Transverse colon (tissue), 4 donors: ENCODE measurements at regions not wholly inside any gene's neighbourhood (a gene's known extent, or its start where the extent isn't known, plus 50 kb on each side); places are given as distances from the start of the nearest gene placed in this dataset.

Experiments
- DNase-seq: peaks from one replicate; pipeline ENCODE4 v3.0.0-alpha.2; 2019
- H3K27ac ChIP-seq, 4 donors: fragments of 200-600 bp; sonication (generic); 2 replicates each; pipeline ENCODE4 v1.5.1; 2016 to 2018; ENCODE audit warnings: inconsistent platforms in 4 of 4
- H3K27me3 ChIP-seq: fragments of 200-600 bp; sonication (generic); 2 replicates; pipeline ENCODE4 v1.5.1; 2017; ENCODE audit warnings: inconsistent platforms
- H3K36me3 ChIP-seq, 4 donors: fragments of 200-600 bp; sonication (generic); 2 replicates each; pipeline ENCODE4 v1.5.1; 2017 to 2019; ENCODE audit warnings: inconsistent platforms in 4 of 4
- H3K4me1 ChIP-seq, 4 donors: fragments of 200-600 bp; sonication (generic); 2 replicates each; pipeline ENCODE4 v1.5.1; 2017 to 2020; ENCODE audit warnings: inconsistent platforms in 4 of 4
- H3K4me3 ChIP-seq, 4 donors: fragments of 200-600 bp; sonication (generic); 1 replicate in 1 of 4; 2 replicates in 3 of 4; pipeline versions ENCODE4 v1.5.1 to v1.6.1; 2017 to 2019; ENCODE audit warnings: inconsistent platforms in 4 of 4
- H3K9me3 ChIP-seq, 2 donors: fragments of 200-600 bp; sonication (generic); 2 replicates each; pipeline ENCODE4 v1.5.1; 2017 to 2019; ENCODE audit warnings: inconsistent platforms in 2 of 2
- EP300 ChIP-seq: sonication (generic); formaldehyde crosslinking; IDR thresholded peaks from one replicate; pipeline ENCODE4 v1.6.1; 2017; ENCODE audit warnings: antibody characterized with exemption, low read depth
- POLR2A ChIP-seq: fragments of 450-650 bp; IDR thresholded peaks from one replicate; pipeline ENCODE4 v1.6.1; 2016; ENCODE audit warnings: antibody characterized with exemption, mild to moderate bottlenecking, moderate library complexity
- POLR2AphosphoS5 ChIP-seq, 3 donors: sonication (generic); formaldehyde crosslinking; IDR thresholded peaks; one replicate each; pipeline ENCODE4 v1.6.1; 2016; ENCODE audit warnings: antibody characterized with exemption in 3 of 3
- WGBS, 2 donors: methylation state at CpG; one replicate each; pipeline ENCODE4 v1.1.5; 2018; ENCODE audit warnings: low coverage in 1 of 2; 5-methylcytosine and 5-hydroxymethylcytosine counted together
- in situ Hi-C, 4 donors: fragments of 200-750 bp; cut with MboI; loops; one replicate each; pipeline versions ENCODE4 v1.15.0 to v1.15.1; 2017; ENCODE audit warnings: low sequenced_read_pairs in 3 of 4, low pct_ligation_motif_present in 1 of 4, low pct_unique_long_range_greater_than_20kb in 1 of 4
- intact Hi-C: fragments of 100-400 bp; cut with DNase I; formaldehyde crosslinking; loops from one replicate; pipeline ENCODE4 v1.15.1; 2023; ENCODE audit warnings: low total_unique reads
- TF ChIP-seq, protein P1 (sequence below), 5 experiments: fragments of 200-600 bp in 3 of 5; fragments of 450-650 bp in 2 of 5; sonication (generic) in 3 of 5; IDR thresholded peaks; 1 replicate in 2 of 5; 2 replicates in 3 of 5; pipeline ENCODE4 v1.5.1; 2016 to 2017; ENCODE audit warnings: antibody characterized with exemption in 5 of 5, inconsistent platforms in 3 of 5, mild to moderate bottlenecking in 2 of 5, moderate library complexity in 1 of 5

DNA sequence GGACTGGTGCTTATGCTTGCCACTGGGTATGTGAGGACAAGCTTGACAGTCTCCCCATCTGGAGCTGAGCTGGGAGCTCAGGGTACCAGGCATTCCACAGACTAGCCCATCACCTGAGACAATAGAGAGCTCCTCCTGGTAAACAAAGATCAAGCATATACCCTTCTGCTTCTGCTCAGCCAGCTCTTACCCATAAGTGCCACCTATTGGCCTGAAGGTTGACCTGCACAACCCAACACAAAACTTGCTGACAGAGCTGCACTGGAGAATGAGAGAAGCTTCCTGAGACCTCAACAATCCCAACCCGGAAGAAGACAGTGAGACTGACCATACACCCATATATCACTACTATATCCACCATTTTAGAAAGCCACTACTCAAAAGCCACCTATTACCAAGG is 1049.2 kb upstream of the INTU start:
- Histone ChIP-seq H3K4me3 (no peak overlapping the region), H3K4me1 (no peaks in the 10 kb centered on the region), H3K9me3 (no peaks in the 10 kb centered on the region), H3K27me3 (no peaks in the 10 kb centered on the region), H3K27ac (no peak overlapping the region), H3K36me3 (no peaks in the 10 kb centered on the region)
- in situ Hi-C loops (no loop called here), intact Hi-C loops (no loop called here)
- 68% methylated on average over 1 of the region's 1 CpG; no CpG with 5 or more reads in 1 of the 2 donors for WGBS, 2 donors
- DNase-seq, result no peak
- TF ChIP-seq POLR2AphosphoS5 (IDR thresholded peaks at IDR 0.05) (no peak), EP300 (no peak), POLR2A (no peak)
- TF ChIP-seq, protein P1, sequence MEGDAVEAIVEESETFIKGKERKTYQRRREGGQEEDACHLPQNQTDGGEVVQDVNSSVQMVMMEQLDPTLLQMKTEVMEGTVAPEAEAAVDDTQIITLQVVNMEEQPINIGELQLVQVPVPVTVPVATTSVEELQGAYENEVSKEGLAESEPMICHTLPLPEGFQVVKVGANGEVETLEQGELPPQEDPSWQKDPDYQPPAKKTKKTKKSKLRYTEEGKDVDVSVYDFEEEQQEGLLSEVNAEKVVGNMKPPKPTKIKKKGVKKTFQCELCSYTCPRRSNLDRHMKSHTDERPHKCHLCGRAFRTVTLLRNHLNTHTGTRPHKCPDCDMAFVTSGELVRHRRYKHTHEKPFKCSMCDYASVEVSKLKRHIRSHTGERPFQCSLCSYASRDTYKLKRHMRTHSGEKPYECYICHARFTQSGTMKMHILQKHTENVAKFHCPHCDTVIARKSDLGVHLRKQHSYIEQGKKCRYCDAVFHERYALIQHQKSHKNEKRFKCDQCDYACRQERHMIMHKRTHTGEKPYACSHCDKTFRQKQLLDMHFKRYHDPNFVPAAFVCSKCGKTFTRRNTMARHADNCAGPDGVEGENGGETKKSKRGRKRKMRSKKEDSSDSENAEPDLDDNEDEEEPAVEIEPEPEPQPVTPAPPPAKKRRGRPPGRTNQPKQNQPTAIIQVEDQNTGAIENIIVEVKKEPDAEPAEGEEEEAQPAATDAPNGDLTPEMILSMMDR (IDR thresholded peaks at IDR 0.05), result no peak

DNA sequence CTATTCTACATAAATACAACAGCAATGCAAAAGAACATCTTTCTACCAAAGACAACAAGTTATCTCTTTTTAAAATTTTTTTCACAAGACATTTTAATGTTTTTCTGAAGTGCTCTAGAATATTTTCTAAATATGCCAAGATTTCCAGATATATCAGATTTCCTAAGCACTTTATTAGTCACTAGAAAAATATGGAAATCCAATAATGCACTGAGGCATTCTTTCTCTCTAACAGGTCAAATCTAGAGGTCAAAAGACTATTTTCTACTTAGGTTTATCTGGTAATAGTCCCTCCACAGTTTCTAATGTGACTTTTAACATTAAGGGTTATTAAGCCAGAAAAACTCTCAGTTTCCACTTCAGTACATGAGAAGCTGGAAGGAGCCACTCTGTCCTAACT is 1041.2 kb upstream of the INTU start:
- H3K27ac ChIP-seq, result no peak overlapping the region
- intact Hi-C loops, result no loop called here
- H3K4me3 ChIP-seq, result no peak overlapping the region
- H3K4me1 ChIP-seq, result no peaks in the 10 kb centered on the region
- H3K27me3 ChIP-seq, result no peaks in the 10 kb centered on the region
- H3K9me3 ChIP-seq, result peaks cover 0 to 4% of the 10 kb centered on the region in 2 donors
- DNase-seq, result no peak
- TF ChIP-seq POLR2A, result no peak
- TF ChIP-seq POLR2AphosphoS5 (IDR thresholded peaks at IDR 0.05), result no peak
- TF ChIP-seq EP300, result no peak
- TF ChIP-seq, protein P1 (IDR thresholded peaks at IDR 0.05), result no peak
- H3K36me3 ChIP-seq, result no peaks in the 10 kb centered on the region
- in situ Hi-C loops, result no loop called here

DNA sequence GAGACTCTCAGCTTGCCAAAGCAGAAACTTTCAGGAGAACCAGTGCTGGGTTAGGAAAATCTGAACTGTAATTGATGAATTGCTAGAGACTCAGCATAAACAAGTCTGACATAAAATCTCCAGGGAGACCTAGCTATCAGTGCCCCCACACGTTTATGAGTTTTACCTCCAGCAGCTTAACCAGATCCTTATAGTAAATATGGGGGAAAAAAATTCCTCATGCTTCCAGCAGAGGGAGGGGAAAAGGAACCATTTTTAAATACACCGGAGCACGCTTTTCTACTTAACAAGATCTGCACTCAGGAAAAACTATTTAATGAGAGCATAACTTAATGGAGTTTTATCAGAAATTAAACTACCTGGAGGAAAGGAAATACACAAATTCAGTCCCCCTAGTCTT is 1040.7 kb upstream of the INTU start:
- no peaks in the 10 kb centered on the region for H3K4me1 ChIP-seq
- H3K36me3 ChIP-seq, result no peaks in the 10 kb centered on the region
- intact Hi-C loops, result no loop called here
- no peak for TF ChIP-seq POLR2AphosphoS5 (IDR thresholded peaks at IDR 0.05)
- no peak for TF ChIP-seq POLR2A
- no peak for DNase-seq
- no peak overlapping the region for H3K27ac ChIP-seq
- whole genome bisulfite sequencing, 2 donors, result 63 to 67% methylated on average over 3 of the region's 3 CpGs
- in situ Hi-C loops, result no loop called here
- no peak overlapping the region for H3K4me3 ChIP-seq
- no peaks in the 10 kb centered on the region for H3K27me3 ChIP-seq
- peaks cover 0 to 4% of the 10 kb centered on the region in 2 donors for H3K9me3 ChIP-seq

DNA sequence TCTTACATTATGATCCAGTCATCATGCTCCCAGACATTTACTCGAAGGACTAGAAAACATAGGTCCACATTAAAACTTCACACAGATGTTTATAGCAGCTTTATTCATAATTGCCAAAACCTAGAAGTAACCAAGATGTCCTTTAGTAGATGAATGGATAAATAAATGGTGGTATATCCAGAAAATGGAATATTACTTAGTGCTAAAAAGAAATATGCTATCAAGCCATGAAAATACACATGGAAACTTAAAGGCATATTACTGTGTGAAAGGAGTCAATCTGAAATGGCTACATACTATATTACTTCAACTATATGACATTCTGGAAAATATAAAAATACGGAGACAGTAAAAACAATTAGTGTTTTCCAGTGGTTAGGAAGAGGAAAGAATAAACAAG is 1039.1 kb upstream of the INTU start:
- no peaks in the 10 kb centered on the region for H3K27me3 ChIP-seq
- in situ Hi-C loops (no loop called here), intact Hi-C loops (no loop called here)
- no peaks in the 10 kb centered on the region for H3K4me1 ChIP-seq
- H3K9me3 ChIP-seq, result peaks cover 0 to 4% of the 10 kb centered on the region in 2 donors
- H3K4me3 ChIP-seq, result no peak overlapping the region
- TF ChIP-seq POLR2A, result no peak
- no peak for TF ChIP-seq POLR2AphosphoS5 (IDR thresholded peaks at IDR 0.05)
- DNase-seq, result no peak
- no peak overlapping the region for H3K27ac ChIP-seq
- no peaks in the 10 kb centered on the region for H3K36me3 ChIP-seq
- WGBS, 2 donors, result 79 to 84% methylated on average over 2 of the region's 2 CpGs

DNA sequence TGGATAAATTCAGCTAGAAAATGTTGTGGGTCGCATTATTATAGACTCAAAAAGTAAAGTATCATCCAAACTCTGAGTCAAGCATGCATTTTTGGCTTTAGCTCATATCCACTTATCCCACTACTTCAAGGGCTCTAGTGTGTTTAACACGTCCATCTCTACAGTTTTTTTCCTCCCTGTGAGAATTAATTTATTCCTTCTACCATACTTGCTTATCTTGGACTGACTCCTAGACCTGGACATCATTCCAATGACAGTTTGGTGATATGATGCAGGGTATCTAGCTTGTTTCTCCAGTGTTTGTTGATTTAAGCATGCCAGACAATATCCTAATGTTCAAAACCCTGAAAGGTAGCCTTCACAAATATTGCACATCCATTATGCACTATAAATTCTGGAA is 1037.1 kb upstream of the INTU start:
- in situ Hi-C loops (no loop called here), intact Hi-C loops (no loop called here)
- Histone ChIP-seq H3K4me1 (no peaks in the 10 kb centered on the region), H3K27ac (no peak overlapping the region), H3K4me3 (no peak overlapping the region), H3K9me3 (no peaks in the 10 kb centered on the region), H3K36me3 (no peaks in the 10 kb centered on the region), H3K27me3 (no peaks in the 10 kb centered on the region)
- no peak for DNase-seq
- 32 to 55% methylated on average over 2 of the region's 2 CpGs for WGBS, 2 donors
- TF ChIP-seq EP300 (no peak), POLR2AphosphoS5 (IDR thresholded peaks at IDR 0.05) (no peak), POLR2A (no peak)
- TF ChIP-seq, protein P1 (IDR thresholded peaks at IDR 0.05), result no peak
